ENCODE measurements at regions not wholly inside any gene's neighbourhood (a gene's known extent, or its start where the extent isn't known, plus 50 kb on each side); places are given as distances from the start of the nearest gene placed in this dataset.

- DNase-seq: no peak
These were observed 444.1 kb downstream of the BCOR start for GRCh38 chrX:39653691-39654090.

- DNase-seq: no peak
These were observed 443.4 kb downstream of the BCOR start for GRCh38 chrX:39654183-39654925.

GRCh38 chrX:39654952-39655351 lies 442.8 kb downstream of the BCOR start:
- no peak for DNase-seq

GRCh38 chrX:39661116-39661907 lies 436.4 kb downstream of the BCOR start:
- no peak for DNase-seq

- no peak for DNase-seq
These were observed 431.8 kb downstream of the BCOR start for GRCh38 chrX:39665830-39666518.

GRCh38 chrX:39667191-39667590 lies 430.6 kb downstream of the BCOR start:
- no peak for DNase-seq

- no peak for DNase-seq
These were observed 429.8 kb downstream of the BCOR start for GRCh38 chrX:39667736-39668482.

GRCh38 chrX:39669668-39670067 lies 428.1 kb downstream of the BCOR start:
- DNase-seq: no peak

- DNase-seq: no peak
These were observed 427.5 kb downstream of the BCOR start for GRCh38 chrX:39670281-39670680.

- DNase-seq: no peak
These were observed 425.4 kb downstream of the BCOR start for GRCh38 chrX:39672405-39672804.

- DNase-seq: no peak
These were observed 423.1 kb downstream of the BCOR start for GRCh38 chrX:39674490-39675161.

- DNase-seq: no peak
These were observed 422.6 kb downstream of the BCOR start for GRCh38 chrX:39675162-39675553.

- DNase-seq: no peak
These were observed 422.1 kb downstream of the BCOR start for GRCh38 chrX:39675619-39676018.

- DNase-seq: no peak
These were observed 421.3 kb downstream of the BCOR start for GRCh38 chrX:39676434-39676833.

GRCh38 chrX:39677585-39677977 lies 420.2 kb downstream of the BCOR start:
- DNase-seq: no peak

- no peak for DNase-seq
These were observed 419.6 kb downstream of the BCOR start for GRCh38 chrX:39677978-39678791.

- no peak for DNase-seq
These were observed 418.8 kb downstream of the BCOR start for GRCh38 chrX:39678914-39679313.

GRCh38 chrX:39679497-39680157 lies 418.1 kb downstream of the BCOR start:
- DNase-seq: no peak

- no peak for DNase-seq
These were observed 415.9 kb downstream of the BCOR start for GRCh38 chrX:39681885-39682284.

GRCh38 chrX:39682778-39683177 lies 415.0 kb downstream of the BCOR start:
- DNase-seq: no peak

- DNase-seq: no peak
These were observed 409.6 kb downstream of the BCOR start for GRCh38 chrX:39688219-39688575.
